Astrocyte (in vitro differentiated cells and primary cell): ENCODE measurements at regions not wholly inside any gene's neighbourhood (a gene's known extent, or its start where the extent isn't known, plus 50 kb on each side); places are given as distances from the start of the nearest gene placed in this dataset.

Experiments
- DNase-seq: peaks from one replicate; pipeline ENCODE4 v3.0.0-alpha.2; 2010; ENCODE audit warnings: low read depth
- FAIRE-seq: peaks from 2 replicates; lab custom pipeline; 2011; peaks lifted over from hg19 to GRCh38; lab: Jason Lieb, UNC
- H2AFZ ChIP-seq: 2 replicates; pipeline ENCODE4 v1.6.0; 2012; ENCODE audit warnings: low read depth, low read length, inconsistent platforms
- H3K27ac ChIP-seq: 2 replicates; pipeline ENCODE4 v1.5.1; 2011; ENCODE audit warnings: low read depth, low read length, inconsistent platforms
- H3K27me3 ChIP-seq: 2 replicates; pipeline ENCODE4 v1.6.0; 2011; ENCODE audit warnings: low read length, inconsistent platforms; ENCODE audit not compliant: insufficient read depth
- H3K36me3 ChIP-seq: 2 replicates; pipeline ENCODE4 v1.5.1; 2011; ENCODE audit warnings: low read length, inconsistent platforms; ENCODE audit not compliant: insufficient read depth
- H3K4me1 ChIP-seq: 2 replicates; pipeline ENCODE4 v1.5.1; 2011; ENCODE audit warnings: low read length, inconsistent platforms; ENCODE audit not compliant: insufficient read depth
- H3K4me2 ChIP-seq: 2 replicates; pipeline ENCODE4 v1.6.0; 2012; ENCODE audit warnings: low read length, inconsistent platforms
- H3K4me3 ChIP-seq: 2 replicates; pipeline ENCODE4 v1.5.1; 2011; ENCODE audit warnings: low read depth, mild to moderate bottlenecking, low read length, inconsistent platforms; ENCODE audit not compliant: insufficient read depth
- H3K79me2 ChIP-seq: 2 replicates; pipeline ENCODE4 v1.6.0; 2012; ENCODE audit warnings: mild to moderate bottlenecking, low read length, inconsistent platforms; ENCODE audit not compliant: insufficient read depth
- H3K9ac ChIP-seq: 2 replicates; pipeline ENCODE4 v1.6.0; 2012; ENCODE audit warnings: mild to moderate bottlenecking, low read length, inconsistent platforms
- H3K9me3 ChIP-seq: 2 replicates; pipeline ENCODE4 v1.5.1; 2012; ENCODE audit warnings: low read depth, mild to moderate bottlenecking, low read length, inconsistent platforms; ENCODE audit not compliant: insufficient read depth
- H4K20me1 ChIP-seq: 2 replicates; pipeline ENCODE4 v1.6.0; 2012; ENCODE audit warnings: low read length, inconsistent platforms; ENCODE audit not compliant: insufficient read depth
- H3K27ac Mint-ChIP-seq: one replicate; pipeline ENCODE4 v1.8.0; 2021; ENCODE audit warnings: mild to moderate bottlenecking, mixed read lengths; ENCODE audit not compliant: unreplicated experiment
- H3K27me3 Mint-ChIP-seq: one replicate; pipeline ENCODE4 v1.8.0; 2021; ENCODE audit warnings: low read depth, mixed read lengths; ENCODE audit not compliant: unreplicated experiment
- H3K36me3 Mint-ChIP-seq: one replicate; pipeline ENCODE4 v1.8.0; 2021; ENCODE audit warnings: low read depth, mixed read lengths; ENCODE audit not compliant: unreplicated experiment
- H3K4me1 Mint-ChIP-seq: one replicate; pipeline ENCODE4 v1.8.0; 2021; ENCODE audit warnings: low read depth, mixed read lengths; ENCODE audit not compliant: unreplicated experiment
- H3K4me3 Mint-ChIP-seq: one replicate; pipeline ENCODE4 v1.8.0; 2021; ENCODE audit warnings: mild to moderate bottlenecking, moderate library complexity, mixed read lengths; ENCODE audit not compliant: unreplicated experiment
- H3K9me3 Mint-ChIP-seq: one replicate; pipeline ENCODE4 v1.8.0; 2021; ENCODE audit warnings: mild to moderate bottlenecking, mixed read lengths; ENCODE audit not compliant: unreplicated experiment
- CTCF ChIP-seq: IDR thresholded peaks from 2 replicates; pipeline ENCODE4 v1.5.1; 2011; ENCODE audit warnings: low read depth, mild to moderate bottlenecking, inconsistent platforms, low read length, moderate library complexity; ENCODE audit not compliant: insufficient read depth
- EZH2 ChIP-seq: IDR thresholded peaks from 2 replicates; pipeline ENCODE4 v1.6.1; 2012; ENCODE audit warnings: mild to moderate bottlenecking, low read length, inconsistent platforms; ENCODE audit not compliant: insufficient read depth

DNA sequence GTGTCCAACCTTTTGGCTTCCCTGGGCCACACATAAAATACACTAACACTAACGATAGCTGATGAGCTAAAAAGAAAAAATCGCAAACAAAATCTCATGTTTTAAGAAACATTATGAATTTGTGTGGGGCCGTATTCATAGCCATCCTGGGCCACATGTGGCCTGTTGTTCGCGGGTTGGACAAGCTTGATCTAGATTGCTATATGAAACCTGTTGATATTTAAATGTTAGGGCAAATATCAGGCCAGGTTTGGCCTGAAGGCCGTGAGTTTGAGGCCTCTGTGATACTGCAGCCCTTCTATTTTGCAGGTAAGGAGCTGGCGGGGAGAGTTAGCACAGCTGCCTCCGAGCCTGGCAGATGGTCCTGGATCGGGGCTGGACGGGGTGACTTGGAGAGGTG is 99.0 kb downstream of the CEBPB start:
- Histone ChIP-seq H3K4me1 (peaks cover 39% of the 10 kb centered on the region), H4K20me1 (no peaks in the 10 kb centered on the region), H3K79me2 (no peaks in the 10 kb centered on the region), H3K4me3 (no peak overlapping the region), H3K4me2 (no peak overlapping the region), H3K9ac (no peak overlapping the region), H3K27ac (no peak overlapping the region), H2AFZ (no peak overlapping the region), H3K9me3 (no peaks in the 10 kb centered on the region), H3K36me3 (no peaks in the 10 kb centered on the region), H3K27me3 (no peaks in the 10 kb centered on the region)
- peaks cover 18% of the 10 kb centered on the region for H3K4me1 Mint-ChIP-seq
- no peaks in the 10 kb centered on the region for H3K9me3 Mint-ChIP-seq
- H3K27me3 Mint-ChIP-seq, result peaks cover 9% of the 10 kb centered on the region
- no peak overlapping the region for H3K27ac Mint-ChIP-seq
- no peak overlapping the region for H3K4me3 Mint-ChIP-seq
- TF ChIP-seq CTCF (no peak), EZH2 (no peak)
- FAIRE-seq (no peak), DNase-seq (no peak)
- H3K36me3 Mint-ChIP-seq, result no peaks in the 10 kb centered on the region

GRCh38 chr20:50290112-50290511 is 99.5 kb downstream of the CEBPB start:
- Histone ChIP-seq H3K36me3 (no peaks in the 10 kb centered on the region), H3K9ac (no peak overlapping the region), H3K9me3 (no peaks in the 10 kb centered on the region), H4K20me1 (no peaks in the 10 kb centered on the region), H3K27ac (no peak overlapping the region), H3K27me3 (no peaks in the 10 kb centered on the region), H3K79me2 (no peaks in the 10 kb centered on the region), H3K4me3 (no peak overlapping the region), H2AFZ (no peak overlapping the region), H3K4me2 (no peak overlapping the region), H3K4me1 (peaks cover 33% of the 10 kb centered on the region)
- H3K4me1 Mint-ChIP-seq, result peaks cover 18% of the 10 kb centered on the region
- H3K9me3 Mint-ChIP-seq, result no peaks in the 10 kb centered on the region
- H3K4me3 Mint-ChIP-seq, result no peak overlapping the region
- no peak for DNase-seq
- H3K27ac Mint-ChIP-seq, result no peak overlapping the region
- H3K36me3 Mint-ChIP-seq, result no peaks in the 10 kb centered on the region
- FAIRE-seq, result no peak
- TF ChIP-seq EZH2 (no peak), CTCF (no peak)
- peaks cover 9% of the 10 kb centered on the region for H3K27me3 Mint-ChIP-seq

DNA sequence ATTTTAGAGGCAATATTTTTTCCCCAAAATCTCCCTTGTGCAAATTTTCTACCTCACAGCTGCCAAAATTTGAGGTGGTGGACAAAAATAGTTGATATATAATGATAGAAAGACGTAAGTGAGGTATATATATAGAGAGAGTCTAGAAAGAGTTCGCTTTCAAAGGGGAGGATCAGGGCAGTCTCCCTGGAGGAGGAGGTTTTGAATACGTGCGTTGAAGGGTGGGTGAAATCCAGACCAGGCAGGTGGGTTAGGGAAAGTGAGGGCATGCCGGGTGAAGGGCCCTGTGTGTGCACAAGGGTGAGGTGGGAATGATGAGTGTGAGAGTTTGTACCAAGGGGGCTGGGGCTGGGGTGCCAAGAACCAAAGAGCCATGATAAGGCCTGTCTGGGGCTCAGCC is 100.2 kb downstream of the CEBPB start:
- TF ChIP-seq CTCF (no peak), EZH2 (no peak)
- Histone ChIP-seq H3K9me3 (no peaks in the 10 kb centered on the region), H2AFZ (no peak overlapping the region), H4K20me1 (no peaks in the 10 kb centered on the region), H3K27ac (no peak overlapping the region), H3K27me3 (no peaks in the 10 kb centered on the region), H3K4me1 (peaks cover 26% of the 10 kb centered on the region), H3K79me2 (no peaks in the 10 kb centered on the region), H3K4me2 (no peak overlapping the region), H3K36me3 (no peaks in the 10 kb centered on the region), H3K4me3 (no peak overlapping the region), H3K9ac (no peak overlapping the region)
- H3K27me3 Mint-ChIP-seq, result peaks cover 9% of the 10 kb centered on the region
- H3K36me3 Mint-ChIP-seq, result no peaks in the 10 kb centered on the region
- H3K27ac Mint-ChIP-seq, result no peak overlapping the region
- H3K4me1 Mint-ChIP-seq, result peaks cover 16% of the 10 kb centered on the region
- DNase-seq (no peak), FAIRE-seq (no peak)
- no peaks in the 10 kb centered on the region for H3K9me3 Mint-ChIP-seq
- no peak overlapping the region for H3K4me3 Mint-ChIP-seq
